GM19468 (cell line): ENCODE measurements at regions not wholly inside any gene's neighbourhood (a gene's known extent, or its start where the extent isn't known, plus 50 kb on each side); places are given as distances from the start of the nearest gene placed in this dataset.
"Not testable (repeated sequence)": the region's sequence is repeated elsewhere in the genome, so short reads cannot be mapped to it uniquely, and the experiment has no call there.

Source experiments
- ATAC-seq: cut with Tn5 transposase; IDR thresholded peaks from one replicate; pipeline ENCODE4 v1.9.1; 2021; ENCODE audit warnings: mild to moderate bottlenecking, moderate library complexity, moderate number of reproducible peaks; ENCODE audit not compliant: unreplicated experiment; ENCODE audit errors: extremely low read depth

DNA sequence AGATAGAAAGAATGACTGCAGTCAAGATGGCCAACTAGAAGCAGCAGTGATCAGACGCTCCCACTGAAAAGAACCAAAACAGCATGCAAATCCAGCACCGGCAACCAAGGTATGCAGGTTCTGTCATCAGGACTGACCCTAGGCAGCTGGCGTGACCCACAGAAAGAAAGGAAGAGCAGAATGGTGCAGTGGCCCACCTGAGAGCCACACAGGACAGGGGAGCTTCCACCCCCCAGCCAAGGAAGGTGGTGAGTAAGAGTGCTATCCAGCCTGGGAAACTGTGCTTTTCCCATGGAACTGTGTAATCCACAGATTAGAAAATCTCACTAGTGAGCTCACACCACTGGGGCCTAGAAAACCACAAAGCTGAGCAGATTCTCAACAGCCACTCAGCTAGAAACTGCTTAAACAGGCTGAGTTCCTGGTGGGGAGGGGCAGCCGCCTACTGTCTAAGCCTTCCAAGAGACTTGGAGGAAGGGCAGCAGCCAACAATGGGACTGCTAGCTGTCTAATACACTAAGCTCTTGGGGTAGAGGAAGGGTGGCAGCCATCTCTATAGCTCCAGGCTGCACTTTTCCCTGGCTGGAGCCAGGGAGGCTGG, 127.9 kb downstream of the EVA1A start:
- ATAC-seq = peak; percentile 49

- ATAC-seq = peak; percentile 49
Observed at GRCh38 chr2:75431763-75432162, 129.0 kb downstream of the EVA1A start.

- no peak for ATAC-seq
Observed at GRCh38 chr2:75431276-75431675, 129.5 kb downstream of the EVA1A start.

- ATAC-seq = not testable (repeated sequence)
Observed at GRCh38 chr2:75430449-75430848, 130.3 kb downstream of the EVA1A start.

GRCh38 chr2:75428646-75429443, 131.9 kb downstream of the EVA1A start:
- no peak for ATAC-seq

DNA sequence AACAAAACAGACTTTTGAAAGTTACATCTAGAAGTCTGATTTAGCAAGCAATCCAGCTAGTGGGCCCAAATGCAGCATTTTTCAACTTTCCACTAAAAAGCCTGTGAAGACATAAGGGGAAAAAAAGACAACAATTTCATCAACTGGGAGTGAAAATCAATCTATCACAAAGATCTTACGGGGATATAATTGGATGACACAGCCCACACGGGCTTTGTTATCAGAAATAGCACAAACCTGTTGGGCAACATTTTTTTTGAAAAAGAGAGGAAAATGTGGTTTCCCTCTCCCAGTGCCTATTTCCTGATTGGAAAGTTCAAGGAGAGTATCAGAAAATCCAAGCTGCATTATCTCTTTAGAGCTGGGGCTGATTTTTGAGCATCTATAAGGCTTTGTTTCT, 132.7 kb downstream of the EVA1A start:
- no peak for ATAC-seq

- no peak for ATAC-seq
Observed at GRCh38 chr2:75424936-75425619, 135.7 kb downstream of the EVA1A start.

DNA sequence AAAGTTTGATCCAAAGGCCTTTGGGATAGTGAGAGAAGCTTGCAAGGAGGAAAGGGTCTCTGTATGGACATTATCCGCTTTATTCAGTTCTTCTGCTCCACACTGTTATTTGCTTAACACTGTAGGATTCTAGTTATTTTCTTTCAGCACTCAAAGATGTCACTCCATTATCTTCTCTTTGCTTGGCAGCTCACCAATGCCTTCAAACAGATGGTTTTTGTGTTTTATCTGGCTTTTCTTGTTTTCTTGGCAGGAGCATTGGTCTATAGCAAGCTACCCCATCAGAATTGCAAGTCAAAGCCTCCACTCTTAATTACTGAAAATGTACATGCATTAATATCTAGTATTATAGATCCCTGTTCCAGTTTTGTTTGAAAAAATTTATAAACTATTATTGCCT, 138.8 kb downstream of the EVA1A start:
- no peak for ATAC-seq

GRCh38 chr2:75416420-75417342, 144.1 kb downstream of the EVA1A start:
- peak; percentile 62 for ATAC-seq

DNA sequence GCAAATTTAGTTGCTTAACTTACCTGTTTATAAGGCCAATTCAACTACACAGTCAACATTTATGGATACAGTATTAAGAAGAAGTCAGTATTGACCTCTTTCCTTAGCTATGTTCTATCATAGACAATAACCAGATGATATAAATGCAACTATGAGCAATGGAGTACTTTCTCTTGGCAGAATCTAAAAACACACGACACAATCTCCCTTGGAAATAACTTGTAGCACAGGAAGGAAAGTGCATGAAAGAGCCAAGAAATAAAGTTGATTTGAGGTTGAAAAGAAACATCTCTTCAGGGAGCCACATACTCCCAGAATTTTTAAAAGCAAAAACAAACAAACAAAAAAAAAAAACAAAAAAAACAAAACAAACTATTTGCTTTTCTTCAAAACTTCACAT, 145.0 kb downstream of the EVA1A start:
- ATAC-seq = no peak

- ATAC-seq = no peak
Observed at GRCh38 chr2:75415111-75415626, 145.6 kb downstream of the EVA1A start.

DNA sequence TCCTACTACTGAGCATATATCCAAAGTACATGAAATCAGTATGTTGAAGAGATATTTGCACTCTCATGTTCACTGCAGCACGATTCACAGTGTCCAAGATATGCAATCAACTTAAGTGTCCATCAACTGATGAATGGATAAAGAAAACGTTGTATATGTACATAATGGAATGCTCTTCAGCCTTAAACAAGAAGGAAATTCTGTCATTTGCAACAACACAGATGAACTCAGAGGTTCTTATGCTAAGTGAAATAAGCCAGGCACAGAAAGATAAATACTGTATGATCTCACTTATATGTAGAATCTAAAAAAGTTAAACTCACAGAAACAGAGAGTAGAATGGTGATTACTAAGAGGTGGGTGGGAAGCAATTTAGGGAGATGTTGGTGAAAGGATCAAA, 149.2 kb downstream of the EVA1A start:
- no peak for ATAC-seq

GRCh38 chr2:75410702-75411101, 150.0 kb downstream of the EVA1A start:
- ATAC-seq = no peak

GRCh38 chr2:75408771-75409170, 152.0 kb downstream of the EVA1A start:
- no peak for ATAC-seq

DNA sequence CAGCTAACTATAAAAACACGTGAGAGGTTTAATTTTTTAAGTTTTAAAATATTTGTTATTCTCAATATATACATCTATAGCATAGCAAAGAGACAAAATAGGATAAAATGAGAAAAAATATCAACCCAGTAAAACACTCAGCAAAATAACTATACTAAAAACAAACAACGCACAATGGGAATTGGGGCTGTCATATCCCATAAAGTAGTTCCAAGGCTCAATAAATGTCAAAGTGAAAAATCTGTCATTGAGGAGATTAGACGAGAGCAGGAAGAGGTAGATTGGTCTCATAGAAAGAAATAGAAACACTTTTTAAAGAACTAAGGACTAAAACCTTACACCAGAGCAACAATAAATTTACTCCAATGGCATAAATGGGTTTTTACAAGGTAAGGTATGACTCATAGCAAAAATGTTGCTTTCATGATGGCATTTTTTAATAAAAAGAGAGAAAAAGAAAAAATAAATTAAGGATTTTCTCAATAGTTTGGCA, 153.7 kb downstream of the EVA1A start:
- ATAC-seq = no peak

DNA sequence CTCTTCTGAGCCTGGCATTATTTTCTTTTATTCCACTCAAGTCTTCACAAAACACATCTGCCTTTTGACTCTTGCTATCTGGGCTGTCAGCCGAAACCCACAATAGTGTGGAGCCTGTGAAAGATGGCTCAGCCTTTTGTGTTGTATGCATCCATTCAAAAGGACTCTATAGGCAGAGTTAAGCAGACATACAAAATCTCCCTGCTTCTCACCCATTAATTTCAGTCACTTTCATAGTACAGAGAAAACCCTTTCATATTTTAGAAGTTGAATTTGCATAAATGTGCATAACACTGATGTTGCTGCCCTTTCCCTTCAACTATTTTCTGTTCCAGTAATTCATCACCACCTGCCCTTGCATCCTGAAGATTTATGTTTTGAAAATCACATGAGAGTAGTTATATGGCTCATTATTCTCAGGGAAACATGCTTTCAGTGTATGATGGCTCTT, 154.6 kb downstream of the EVA1A start:
- no peak for ATAC-seq

DNA sequence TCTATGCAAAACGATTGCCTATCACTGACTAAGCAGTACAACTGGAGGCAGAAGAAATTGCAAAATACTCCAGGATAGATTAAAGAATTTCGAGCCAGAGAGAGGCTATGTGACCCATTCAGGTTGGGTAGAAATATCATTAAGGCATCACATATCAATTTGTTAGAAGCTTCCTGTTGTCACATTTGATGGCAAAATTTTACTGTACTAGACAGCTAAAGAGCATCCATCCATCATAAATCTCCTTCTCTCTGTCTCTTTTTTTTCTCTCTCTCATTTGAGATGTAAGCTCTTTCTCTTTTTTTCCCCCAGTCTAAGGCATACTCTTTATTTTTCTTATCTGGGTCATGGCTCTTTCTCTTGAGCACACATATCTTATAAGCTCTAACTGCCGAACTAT, 155.7 kb downstream of the EVA1A start:
- ATAC-seq = no peak

DNA sequence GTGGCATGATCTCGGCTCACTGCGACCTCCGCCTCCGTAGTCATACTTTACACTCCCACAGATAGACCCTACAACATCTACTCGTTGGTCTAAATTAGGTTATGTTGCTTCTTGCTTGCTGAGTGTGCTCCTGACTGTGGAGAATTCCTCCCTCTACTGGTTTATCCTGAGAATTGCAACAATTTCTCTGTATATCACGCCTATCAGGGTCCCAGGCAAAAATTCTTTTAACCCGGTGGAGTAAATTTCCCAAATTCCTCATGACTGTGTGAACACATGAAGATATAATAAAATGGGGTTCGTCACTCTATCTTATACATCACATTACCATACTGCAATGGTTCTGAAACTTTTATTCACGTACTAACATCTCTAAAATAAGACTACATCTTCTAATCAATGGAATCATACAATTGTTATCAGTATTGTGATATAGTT, 156.7 kb downstream of the EVA1A start:
- ATAC-seq = no peak

DNA sequence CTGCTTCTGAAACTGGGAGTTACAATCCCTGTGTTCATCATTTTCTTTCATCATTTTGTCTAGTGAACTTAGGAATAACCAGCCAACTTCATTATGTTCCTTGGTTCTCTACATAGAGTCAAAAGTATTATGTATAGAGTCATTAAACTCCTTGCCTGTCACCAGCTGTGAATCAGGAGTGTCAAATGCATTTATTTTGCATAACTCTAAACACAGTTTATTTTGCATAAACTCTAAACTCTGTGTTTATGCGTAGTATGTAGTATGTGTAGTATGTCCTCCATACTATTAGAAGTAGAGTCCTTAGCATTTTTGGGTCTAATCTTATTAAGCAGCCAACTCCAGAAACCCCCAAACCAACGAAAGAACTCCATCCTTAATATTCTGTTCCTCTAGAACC, 164.4 kb downstream of the EVA1A start:
- no peak for ATAC-seq

- ATAC-seq = not testable (repeated sequence)
Observed at GRCh38 chr2:75394764-75395163, 166.0 kb downstream of the EVA1A start.
